Vagina (tissue), 2 donors: ENCODE measurements at regions not wholly inside any gene's neighbourhood (a gene's known extent, or its start where the extent isn't known, plus 50 kb on each side); places are given as distances from the start of the nearest gene placed in this dataset.

Source experiments
- DNase-seq, 2 donors: peaks; one replicate each; pipeline ENCODE4 v3.0.0-alpha.2; 2017; ENCODE audit errors: extremely low spot score in 2 of 2
- H3K27ac ChIP-seq: fragments of 200-600 bp; sonication (generic); one replicate; pipeline ENCODE4 v1.5.1; 2019
- H3K27me3 ChIP-seq: fragments of 200-600 bp; sonication (generic); one replicate; pipeline ENCODE4 v1.5.1; 2019
- H3K36me3 ChIP-seq, 2 donors: fragments of 200-600 bp; sonication (generic); one replicate each; pipeline ENCODE4 v1.5.1; 2017 to 2019
- H3K4me1 ChIP-seq: fragments of 200-600 bp; sonication (generic); one replicate; pipeline ENCODE4 v1.5.1; 2019
- H3K4me3 ChIP-seq, 2 donors: fragments of 200-600 bp; sonication (generic); 1 replicate in 1 of 2; 2 replicates in 1 of 2; pipeline ENCODE4 v1.5.1; 2016 to 2019
- H3K9me3 ChIP-seq: fragments of 200-600 bp; sonication (generic); one replicate; pipeline ENCODE4 v1.5.1; 2019
- CTCF ChIP-seq, 3 experiments: fragments of 450-650 bp in 2 of 3; fragments of 200-600 bp in 1 of 3; sonication (generic) in 1 of 3; IDR thresholded peaks; one replicate each; pipeline ENCODE4 v1.5.1; 2017 to 2019; ENCODE audit warnings: antibody characterized with exemption in 3 of 3, mild to moderate bottlenecking in 2 of 3, moderate library complexity in 2 of 3
- POLR2A ChIP-seq, 2 donors: fragments of 450-650 bp; IDR thresholded peaks; one replicate each; pipeline ENCODE4 v1.6.1; 2017; ENCODE audit warnings: antibody characterized with exemption in 2 of 2, mild to moderate bottlenecking in 2 of 2, moderate library complexity in 2 of 2
- POLR2AphosphoS5 ChIP-seq, 2 donors: sonication (generic); formaldehyde crosslinking; IDR thresholded peaks; one replicate each; pipeline ENCODE4 v1.9.0; 2017; ENCODE audit warnings: antibody characterized with exemption in 2 of 2, mild to moderate bottlenecking in 2 of 2, low read depth in 1 of 2; ENCODE audit not compliant: insufficient read depth in 1 of 2
- intact Hi-C: fragments of 100-400 bp; cut with DNase I; formaldehyde crosslinking; loops from one replicate; pipeline ENCODE4 v1.15.1; 2023

GRCh38 chr2:157984866-157985265 lies 108.7 kb upstream of the ACVR1 start:
- DNase-seq, result no peak
- Histone ChIP-seq H3K9me3 (peaks cover 10% of the 10 kb centered on the region), H3K4me1 (no peaks in the 10 kb centered on the region), H3K4me3 (no peak overlapping the region), H3K27ac (no peak overlapping the region), H3K27me3 (no peaks in the 10 kb centered on the region), H3K36me3 (no peaks in the 10 kb centered on the region)
- TF ChIP-seq POLR2AphosphoS5 (IDR thresholded peaks at IDR 0.05; ENCODE audit: insufficient read depth in 1 of 2, low read depth in 1 of 2) (no peak), CTCF (IDR thresholded peaks at IDR 0.05) (no peak)
- intact Hi-C loops, result no loop called here

- Histone ChIP-seq H3K4me1 (no peaks in the 10 kb centered on the region), H3K9me3 (peaks cover 10% of the 10 kb centered on the region), H3K27me3 (no peaks in the 10 kb centered on the region), H3K36me3 (no peaks in the 10 kb centered on the region), H3K27ac (no peak overlapping the region), H3K4me3 (no peak overlapping the region)
- intact Hi-C loops, result no loop called here
- TF ChIP-seq POLR2A (IDR thresholded peaks at IDR 0.05), result no peak
- TF ChIP-seq CTCF (IDR thresholded peaks at IDR 0.05), result no peak
- no peak for TF ChIP-seq POLR2AphosphoS5 (IDR thresholded peaks at IDR 0.05; ENCODE audit: insufficient read depth in 1 of 2, low read depth in 1 of 2)
- no peak for DNase-seq
Observed at GRCh38 chr2:157980020-157980419, 103.9 kb upstream of the ACVR1 start.

GRCh38 chr2:157971702-157972101 lies 95.6 kb upstream of the ACVR1 start:
- Histone ChIP-seq H3K4me1 (no peaks in the 10 kb centered on the region), H3K4me3 (no peak overlapping the region), H3K27me3 (no peaks in the 10 kb centered on the region), H3K9me3 (no peaks in the 10 kb centered on the region), H3K27ac (no peak overlapping the region), H3K36me3 (no peaks in the 10 kb centered on the region)
- DNase-seq, result no peak
- intact Hi-C loops, result no loop called here
- TF ChIP-seq CTCF (IDR thresholded peaks at IDR 0.05), result no peak
- no peak for TF ChIP-seq POLR2A (IDR thresholded peaks at IDR 0.05)
- no peak for TF ChIP-seq POLR2AphosphoS5 (IDR thresholded peaks at IDR 0.05; ENCODE audit: insufficient read depth in 1 of 2, low read depth in 1 of 2)

- no peaks in the 10 kb centered on the region for H3K9me3 ChIP-seq
- H3K27me3 ChIP-seq, result no peaks in the 10 kb centered on the region
- TF ChIP-seq POLR2A (IDR thresholded peaks at IDR 0.05), result no peak
- TF ChIP-seq CTCF (IDR thresholded peaks at IDR 0.05), result no peak
- TF ChIP-seq POLR2AphosphoS5 (IDR thresholded peaks at IDR 0.05; ENCODE audit: insufficient read depth in 1 of 2, low read depth in 1 of 2), result no peak
- DNase-seq, result no peak
- no peak overlapping the region for H3K4me3 ChIP-seq
- intact Hi-C loops, result no loop called here
- H3K27ac ChIP-seq, result no peak overlapping the region
- H3K36me3 ChIP-seq, result no peaks in the 10 kb centered on the region
- H3K4me1 ChIP-seq, result no peaks in the 10 kb centered on the region
Observed at GRCh38 chr2:157967856-157968255, 91.7 kb upstream of the ACVR1 start.

GRCh38 chr2:157959249-157959648 lies 83.1 kb upstream of the ACVR1 start:
- Histone ChIP-seq H3K4me3 (no peak overlapping the region), H3K4me1 (no peaks in the 10 kb centered on the region), H3K36me3 (no peaks in the 10 kb centered on the region), H3K27ac (no peak overlapping the region), H3K9me3 (no peaks in the 10 kb centered on the region), H3K27me3 (no peaks in the 10 kb centered on the region)
- no peak for DNase-seq
- intact Hi-C loops, result no loop called here
- TF ChIP-seq POLR2AphosphoS5 (IDR thresholded peaks at IDR 0.05; ENCODE audit: insufficient read depth in 1 of 2, low read depth in 1 of 2) (no peak), POLR2A (IDR thresholded peaks at IDR 0.05) (no peak), CTCF (IDR thresholded peaks at IDR 0.05) (no peak)
